OCI-LY3 (cell line): ENCODE measurements at regions not wholly inside any gene's neighbourhood (a gene's known extent, or its start where the extent isn't known, plus 50 kb on each side); places are given as distances from the start of the nearest gene placed in this dataset.
"Not testable (repeated sequence)": the region's sequence is repeated elsewhere in the genome, so short reads cannot be mapped to it uniquely, and the experiment has no call there.

Experiments
- H2AFZ ChIP-seq: fragments of 200-600, 300-600 bp; shearing (Covaris generic); 2 replicates; pipeline ENCODE4 v1.6.0; 2014; ENCODE audit warnings: antibody characterized with exemption, low read depth, low read length
- H3K27ac ChIP-seq: fragments of 200-600, 300-600 bp; sonication (generic); 2 replicates; pipeline ENCODE4 v1.5.1; 2014; ENCODE audit warnings: mild to moderate bottlenecking, low read length, moderate library complexity, mixed read lengths
- H3K27me3 ChIP-seq: fragments of 200-600, 300-600 bp; sonication (generic); 2 replicates; pipeline ENCODE4 v1.6.1; 2014; ENCODE audit warnings: low read depth, low read length, mixed read lengths
- H3K36me3 ChIP-seq: fragments of 200-600, 300-600 bp; sonication (generic); replicated peaks from 2 replicates; pipeline ENCODE3; 2014; ENCODE audit warnings: low read depth, low read length, mixed read lengths
- H3K4me1 ChIP-seq: fragments of 300-600, 200-600 bp; sonication (generic); 2 replicates; pipeline ENCODE4 v1.6.1; 2014; ENCODE audit warnings: low read length, mixed read lengths
- H3K4me2 ChIP-seq: fragments of 200-600, 300-600 bp; sonication (generic); 2 replicates; pipeline ENCODE4 v1.6.1; 2014; ENCODE audit warnings: low read length, mixed read lengths
- H3K4me3 ChIP-seq: fragments of 300-600, 200-600 bp; sonication (generic); 2 replicates; pipeline ENCODE4 v1.5.1; 2014; ENCODE audit warnings: antibody characterized with exemption, mild to moderate bottlenecking, low read length, moderate library complexity
- H3K79me2 ChIP-seq: fragments of 300-600, 200-600 bp; shearing (Covaris generic); 2 replicates; pipeline ENCODE4 v1.6.1; 2014; ENCODE audit warnings: mild to moderate bottlenecking, low read length, mixed read lengths
- H3K9ac ChIP-seq: fragments of 300-600, 200-600 bp; shearing (Covaris generic); 2 replicates; pipeline ENCODE4 v1.6.0; 2014; ENCODE audit warnings: mild to moderate bottlenecking, low read length, moderate library complexity
- H3K9me3 ChIP-seq: fragments of 200-600, 300-600 bp; shearing (Covaris generic); 2 replicates; pipeline ENCODE4 v1.6.1; 2014; ENCODE audit warnings: low read length, mixed read lengths; ENCODE audit not compliant: insufficient read depth
- H4K20me1 ChIP-seq: fragments of 200-600, 300-600 bp; sonication (generic); 2 replicates; pipeline ENCODE4 v1.6.1; 2016; ENCODE audit warnings: low read length, mixed read lengths; ENCODE audit not compliant: insufficient read depth
- EZH2phosphoT487 ChIP-seq: fragments of 200-600 bp; shearing (Covaris generic); IDR thresholded peaks from 2 replicates; pipeline ENCODE4 v1.6.1; 2018; ENCODE audit warnings: antibody characterized with exemption, mixed run types, low read depth
- TF ChIP-seq, protein P1 (sequence below): fragments of 200-600, 300-600 bp; sonication (generic); IDR thresholded peaks from 2 replicates; pipeline ENCODE4 v1.5.1; 2014; ENCODE audit warnings: antibody characterized with exemption, low read length, low read depth

DNA sequence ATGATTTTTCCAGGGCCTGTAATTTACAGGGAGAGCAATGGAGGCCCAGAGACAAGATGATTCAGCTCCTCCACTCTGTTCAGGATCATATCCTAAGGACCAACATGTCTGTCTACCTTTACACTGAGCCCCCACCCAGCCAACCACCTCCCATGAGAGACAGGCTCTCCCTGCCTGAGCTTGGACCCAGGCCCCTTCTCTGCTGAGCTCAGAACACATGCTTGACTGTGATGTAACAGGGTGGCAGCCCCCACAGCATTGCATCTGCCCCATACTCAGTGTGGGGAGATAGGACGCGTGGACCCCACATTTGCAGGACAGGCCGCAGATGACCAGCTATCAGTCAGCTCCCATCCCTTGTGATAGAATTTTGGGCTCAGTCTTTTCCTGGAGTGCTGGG is 313.9 kb downstream of the ADGRD1 start:
- H3K4me3 ChIP-seq: no peak overlapping the region
- no peaks in the 10 kb centered on the region for H3K27me3 ChIP-seq
- no peak for TF ChIP-seq EZH2phosphoT487
- TF ChIP-seq, protein P1, sequence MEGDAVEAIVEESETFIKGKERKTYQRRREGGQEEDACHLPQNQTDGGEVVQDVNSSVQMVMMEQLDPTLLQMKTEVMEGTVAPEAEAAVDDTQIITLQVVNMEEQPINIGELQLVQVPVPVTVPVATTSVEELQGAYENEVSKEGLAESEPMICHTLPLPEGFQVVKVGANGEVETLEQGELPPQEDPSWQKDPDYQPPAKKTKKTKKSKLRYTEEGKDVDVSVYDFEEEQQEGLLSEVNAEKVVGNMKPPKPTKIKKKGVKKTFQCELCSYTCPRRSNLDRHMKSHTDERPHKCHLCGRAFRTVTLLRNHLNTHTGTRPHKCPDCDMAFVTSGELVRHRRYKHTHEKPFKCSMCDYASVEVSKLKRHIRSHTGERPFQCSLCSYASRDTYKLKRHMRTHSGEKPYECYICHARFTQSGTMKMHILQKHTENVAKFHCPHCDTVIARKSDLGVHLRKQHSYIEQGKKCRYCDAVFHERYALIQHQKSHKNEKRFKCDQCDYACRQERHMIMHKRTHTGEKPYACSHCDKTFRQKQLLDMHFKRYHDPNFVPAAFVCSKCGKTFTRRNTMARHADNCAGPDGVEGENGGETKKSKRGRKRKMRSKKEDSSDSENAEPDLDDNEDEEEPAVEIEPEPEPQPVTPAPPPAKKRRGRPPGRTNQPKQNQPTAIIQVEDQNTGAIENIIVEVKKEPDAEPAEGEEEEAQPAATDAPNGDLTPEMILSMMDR: no peak
- H4K20me1 ChIP-seq: no peaks in the 10 kb centered on the region
- H3K36me3 ChIP-seq: no peaks in the 10 kb centered on the region
- H3K27ac ChIP-seq: no peak overlapping the region
- no peaks in the 10 kb centered on the region for H3K79me2 ChIP-seq
- no peaks in the 10 kb centered on the region for H3K4me1 ChIP-seq
- no peaks in the 10 kb centered on the region for H3K9me3 ChIP-seq
- H3K4me2 ChIP-seq: no peak overlapping the region
- H3K9ac ChIP-seq: no peak overlapping the region
- no peak overlapping the region for H2AFZ ChIP-seq

GRCh38 chr12:131268123-131268522 is 314.4 kb downstream of the ADGRD1 start:
- H3K4me2 ChIP-seq, H4K20me1 ChIP-seq, H3K9ac ChIP-seq, H3K4me3 ChIP-seq, H3K9me3 ChIP-seq, H3K27me3 ChIP-seq, H3K79me2 ChIP-seq, H3K36me3 ChIP-seq, H3K4me1 ChIP-seq, H2AFZ ChIP-seq, H3K27ac ChIP-seq: not testable (repeated sequence)

GRCh38 chr12:131268571-131268970 is 314.9 kb downstream of the ADGRD1 start:
- not testable (repeated sequence) for H3K27me3 ChIP-seq, H4K20me1 ChIP-seq, H3K4me3 ChIP-seq, H3K9me3 ChIP-seq, H3K36me3 ChIP-seq, H3K27ac ChIP-seq, H2AFZ ChIP-seq, H3K4me2 ChIP-seq, H3K9ac ChIP-seq, H3K79me2 ChIP-seq, H3K4me1 ChIP-seq

GRCh38 chr12:131269551-131269950 is 315.8 kb downstream of the ADGRD1 start:
- Histone ChIP-seq H4K20me1 (no peaks in the 10 kb centered on the region), H3K4me2 (no peak overlapping the region), H3K9me3 (no peaks in the 10 kb centered on the region), H3K27me3 (no peaks in the 10 kb centered on the region), H3K9ac (no peak overlapping the region), H3K4me3 (no peak overlapping the region), H2AFZ (no peak overlapping the region), H3K79me2 (no peaks in the 10 kb centered on the region), H3K36me3 (no peaks in the 10 kb centered on the region), H3K27ac (no peak overlapping the region), H3K4me1 (no peaks in the 10 kb centered on the region)
- no peak for TF ChIP-seq EZH2phosphoT487
- TF ChIP-seq, protein P1: no peak

- not testable (repeated sequence) for H3K79me2 ChIP-seq, H3K36me3 ChIP-seq, H3K27me3 ChIP-seq, H3K4me1 ChIP-seq, H2AFZ ChIP-seq, H3K27ac ChIP-seq, H3K4me3 ChIP-seq, H3K4me2 ChIP-seq, H3K9me3 ChIP-seq, H4K20me1 ChIP-seq, H3K9ac ChIP-seq
These were observed 316.3 kb downstream of the ADGRD1 start for GRCh38 chr12:131269977-131270376.

GRCh38 chr12:131271724-131272123 is 318.0 kb downstream of the ADGRD1 start:
- no peak overlapping the region for H3K4me2 ChIP-seq
- TF ChIP-seq EZH2phosphoT487: no peak
- TF ChIP-seq, protein P1: no peak
- H3K9ac ChIP-seq: no peak overlapping the region
- no peaks in the 10 kb centered on the region for H3K4me1 ChIP-seq
- no peaks in the 10 kb centered on the region for H3K36me3 ChIP-seq
- no peak overlapping the region for H2AFZ ChIP-seq
- no peak overlapping the region for H3K4me3 ChIP-seq
- H3K79me2 ChIP-seq: no peaks in the 10 kb centered on the region
- no peaks in the 10 kb centered on the region for H3K27me3 ChIP-seq
- H3K27ac ChIP-seq: no peak overlapping the region
- no peaks in the 10 kb centered on the region for H4K20me1 ChIP-seq
- no peaks in the 10 kb centered on the region for H3K9me3 ChIP-seq

- not testable (repeated sequence) for H3K36me3 ChIP-seq, H3K27me3 ChIP-seq, H4K20me1 ChIP-seq, H3K9ac ChIP-seq, H3K4me3 ChIP-seq, H3K4me2 ChIP-seq, H3K4me1 ChIP-seq, H3K79me2 ChIP-seq, H3K9me3 ChIP-seq, H3K27ac ChIP-seq, H2AFZ ChIP-seq
These were observed 318.6 kb downstream of the ADGRD1 start for GRCh38 chr12:131272283-131272814.
